LNCaP clone FGC (cell line): ENCODE measurements at regions not wholly inside any gene's neighbourhood (a gene's known extent, or its start where the extent isn't known, plus 50 kb on each side); places are given as distances from the start of the nearest gene placed in this dataset.

Source experiments
- DNase-seq: peaks from one replicate; pipeline ENCODE4 v3.0.0-alpha.2; 2011; ENCODE audit warnings: low read depth
- H3K4me3 ChIP-seq: 2 replicates; pipeline ENCODE4 v1.5.1; 2011; ENCODE audit warnings: mild to moderate bottlenecking, low read depth, low read length, control low read depth
- CTCF ChIP-seq: IDR thresholded peaks from 2 replicates; pipeline ENCODE4 v1.5.1; 2012; ENCODE audit warnings: mild to moderate bottlenecking; ENCODE audit not compliant: control insufficient read depth, insufficient read depth; ENCODE audit errors: extremely low read depth

- no peak for DNase-seq
- no peak for TF ChIP-seq CTCF
- H3K4me3 ChIP-seq, result no peak overlapping the region
Measured at GRCh38 chr16:86923656-86924055, 345.3 kb downstream of the FOXL1 start.

GRCh38 chr16:86924537-86924936, 346.2 kb downstream of the FOXL1 start:
- no peak overlapping the region for H3K4me3 ChIP-seq
- no peak for DNase-seq
- no peak for TF ChIP-seq CTCF

- no peak for DNase-seq
- no peak overlapping the region for H3K4me3 ChIP-seq
- TF ChIP-seq CTCF, result no peak
Measured at GRCh38 chr16:86925067-86925791, 346.9 kb downstream of the FOXL1 start.

GRCh38 chr16:86926181-86927094, 348.1 kb downstream of the FOXL1 start:
- DNase-seq, result no peak
- H3K4me3 ChIP-seq, result no peak overlapping the region
- TF ChIP-seq CTCF, result no peak

GRCh38 chr16:86927699-86928098, 349.4 kb downstream of the FOXL1 start:
- no peak for DNase-seq
- no peak overlapping the region for H3K4me3 ChIP-seq
- TF ChIP-seq CTCF, result no peak

GRCh38 chr16:86928523-86929011, 350.2 kb downstream of the FOXL1 start:
- no peak overlapping the region for H3K4me3 ChIP-seq
- no peak for DNase-seq
- TF ChIP-seq CTCF, result no peak
